ENCODE measurements at regions not wholly inside any gene's neighbourhood (a gene's known extent, or its start where the extent isn't known, plus 50 kb on each side); places are given as distances from the start of the nearest gene placed in this dataset.

GRCh38 chr15:29379647-29380046 is 110.0 kb upstream of the NSMCE3 start:
- Histone ChIP-seq H3K9me3 (no peaks in the 10 kb centered on the region), H3K4me1 (ENCODE audit: low read depth) (no peaks in the 10 kb centered on the region), H3K36me3 (ENCODE audit: low read depth) (no peaks in the 10 kb centered on the region), H3K4me3 (no peak overlapping the region)
- DNase-seq (no peak), ATAC-seq (no peak)
- intact Hi-C loops (cut with DNase I, micrococcal nuclease), result no loop called here
- TF ChIP-seq CTCF (IDR thresholded peaks at IDR 0.05), result no peak

GRCh38 chr15:29377161-29377560 is 107.5 kb upstream of the NSMCE3 start:
- no peaks in the 10 kb centered on the region for H3K4me1 ChIP-seq (ENCODE audit: low read depth)
- no peak for TF ChIP-seq CTCF (IDR thresholded peaks at IDR 0.05)
- DNase-seq (no peak), ATAC-seq (no peak)
- no peaks in the 10 kb centered on the region for H3K9me3 ChIP-seq
- H3K36me3 ChIP-seq (ENCODE audit: low read depth), result no peaks in the 10 kb centered on the region
- intact Hi-C loops (cut with DNase I, micrococcal nuclease), result no loop called here
- H3K4me3 ChIP-seq, result no peak overlapping the region

GRCh38 chr15:29376590-29376989 is 107.0 kb upstream of the NSMCE3 start:
- intact Hi-C loops (cut with DNase I, micrococcal nuclease), result no loop called here
- no peak for TF ChIP-seq CTCF (IDR thresholded peaks at IDR 0.05)

GRCh38 chr15:29369261-29369660 is 99.6 kb upstream of the NSMCE3 start:
- no peaks in the 10 kb centered on the region for H3K4me1 ChIP-seq (ENCODE audit: low read depth)
- peaks cover 15% of the 10 kb centered on the region for H3K9me3 ChIP-seq
- intact Hi-C loops (cut with DNase I, micrococcal nuclease), result no loop called here
- TF ChIP-seq CTCF (IDR thresholded peaks at IDR 0.05), result no peak
- H3K36me3 ChIP-seq (ENCODE audit: low read depth), result no peaks in the 10 kb centered on the region
- DNase-seq (no peak), ATAC-seq (no peak)
- no peak overlapping the region for H3K4me3 ChIP-seq

More at GRCh38 chr15:29376590-29376989, 107.0 kb upstream of the NSMCE3 start:
- H3K36me3 ChIP-seq (ENCODE audit: low read depth), result no peaks in the 10 kb centered on the region
- no peaks in the 10 kb centered on the region for H3K4me1 ChIP-seq (ENCODE audit: low read depth)
- no peaks in the 10 kb centered on the region for H3K9me3 ChIP-seq
- DNase-seq, result no peak
- no peak for ATAC-seq
- H3K4me3 ChIP-seq, result no peak overlapping the region

- intact Hi-C loops (cut with DNase I, micrococcal nuclease), result no loop called here
- peak in 1 of 3 donors; percentile 18 for DNase-seq
- peak; percentile 42 for ATAC-seq
- H3K9me3 ChIP-seq, result peaks cover 8% of the 10 kb centered on the region
- no peaks in the 10 kb centered on the region for H3K36me3 ChIP-seq (ENCODE audit: low read depth)
- no peak for TF ChIP-seq CTCF (IDR thresholded peaks at IDR 0.05)
- no peaks in the 10 kb centered on the region for H3K4me1 ChIP-seq (ENCODE audit: low read depth)
- H3K4me3 ChIP-seq, result no peak overlapping the region
Observed at GRCh38 chr15:29364426-29365078, 94.9 kb upstream of the NSMCE3 start.

GRCh38 chr15:29361560-29361959 is 91.9 kb upstream of the NSMCE3 start:
- Histone ChIP-seq H3K4me3 (no peak overlapping the region), H3K4me1 (ENCODE audit: low read depth) (no peaks in the 10 kb centered on the region), H3K36me3 (ENCODE audit: low read depth) (no peaks in the 10 kb centered on the region), H3K9me3 (no peaks in the 10 kb centered on the region)
- no peak for ATAC-seq
- no peak for DNase-seq
- intact Hi-C loops (cut with DNase I, micrococcal nuclease), result no loop called here
- no peak for TF ChIP-seq CTCF (IDR thresholded peaks at IDR 0.05)
